ACHN (cell line): ENCODE measurements at regions not wholly inside any gene's neighbourhood (a gene's known extent, or its start where the extent isn't known, plus 50 kb on each side); places are given as distances from the start of the nearest gene placed in this dataset.

ENCODE experiments used
- DNase-seq: peaks from one replicate; pipeline ENCODE4 v3.0.0-alpha.2; 2015
- in situ Hi-C: cut with HindIII; loops from 2 replicates; pipeline ENCODE4 v1.10.0; 2017; ENCODE audit warnings: low sequenced_read_pairs, low pct_ligation_motif_present, low pct_unique_long_range_greater_than_20kb

DNA sequence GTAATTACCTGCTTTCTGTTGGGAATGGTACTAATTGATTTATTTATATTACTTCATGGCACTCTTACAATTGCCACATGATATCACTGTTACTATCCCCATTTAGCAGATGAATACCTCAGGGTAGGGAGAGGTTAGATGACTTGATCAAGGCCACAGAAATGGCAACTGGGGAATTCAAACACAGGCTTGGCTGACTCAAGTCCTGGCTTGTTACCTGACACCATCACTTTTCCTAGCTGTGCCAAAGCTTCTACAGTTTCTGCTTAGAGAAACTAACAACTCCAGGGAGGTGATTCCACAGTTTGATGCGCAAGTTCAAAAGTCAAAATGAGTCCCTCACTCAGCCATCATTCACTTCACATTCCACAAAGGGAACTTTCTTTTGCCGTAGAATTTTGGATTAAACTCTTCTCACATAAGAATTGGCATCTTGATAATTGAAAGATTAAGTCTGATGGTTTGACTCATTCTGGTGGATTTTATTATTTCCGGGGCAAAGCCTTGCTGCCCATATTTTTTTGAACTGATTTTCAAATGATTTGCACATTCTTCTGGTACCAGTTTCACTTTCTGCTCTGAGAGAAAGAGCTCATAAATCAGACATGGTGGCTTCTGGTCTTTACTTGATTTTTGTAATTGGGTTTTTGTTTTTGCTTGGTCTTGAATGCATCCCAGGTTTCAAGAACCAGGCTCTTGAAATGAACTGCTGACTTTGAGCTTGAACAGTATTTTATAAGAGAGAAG lies 656.8 kb downstream of the BCL11A start:
- in situ Hi-C loops, result no loop called here
- DNase-seq, result no peak

GRCh38 chr2:59893612-59894011 lies 659.8 kb downstream of the BCL11A start:
- in situ Hi-C loops, result no loop called here
- no peak for DNase-seq

GRCh38 chr2:59892398-59892797 lies 661.1 kb downstream of the BCL11A start:
- DNase-seq, result no peak
- in situ Hi-C loops, result no loop called here

- DNase-seq, result no peak
- in situ Hi-C loops, result no loop called here
Measured at GRCh38 chr2:59889305-59889704, 664.1 kb downstream of the BCL11A start.

DNA sequence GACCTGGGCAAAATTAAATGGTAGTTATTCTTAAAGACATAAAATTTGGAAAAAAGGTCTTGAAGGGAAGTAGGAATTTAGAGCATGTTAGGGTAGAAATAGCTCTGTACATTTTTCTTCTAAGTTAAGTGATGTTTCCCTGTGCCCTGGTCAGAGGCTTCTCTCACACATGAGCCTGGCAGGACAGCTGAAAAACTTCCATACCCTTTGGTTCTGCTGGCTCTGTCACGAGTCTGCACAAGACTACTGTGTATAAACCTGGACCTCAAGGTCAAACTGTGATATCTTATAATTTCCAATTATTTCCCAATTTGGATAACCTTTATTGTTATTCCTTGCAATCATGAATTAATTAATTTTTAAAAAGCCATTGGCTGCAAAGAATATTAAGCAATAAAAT lies 664.7 kb downstream of the BCL11A start:
- in situ Hi-C loops, result no loop called here
- DNase-seq, result no peak

GRCh38 chr2:59888015-59888414 lies 665.4 kb downstream of the BCL11A start:
- in situ Hi-C loops, result no loop called here
- no peak for DNase-seq

DNA sequence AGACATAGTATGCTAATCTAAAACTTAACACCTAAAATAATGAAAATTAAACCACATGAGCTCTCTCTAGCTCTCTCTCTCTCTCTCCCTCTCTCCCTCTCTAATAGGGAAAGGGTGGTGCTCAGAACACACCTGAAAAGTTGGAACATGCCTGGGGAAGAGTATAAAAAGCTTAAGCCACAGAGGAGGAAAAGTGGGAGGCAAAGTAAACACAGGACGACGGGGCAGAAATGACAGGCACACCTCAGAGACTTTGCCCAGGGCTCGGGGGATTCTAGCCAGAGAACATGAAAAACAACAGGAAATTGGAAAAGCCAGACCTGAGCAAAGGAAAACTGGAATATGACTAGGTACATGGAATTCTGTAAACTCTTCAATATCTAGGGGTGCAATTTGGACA lies 666.1 kb downstream of the BCL11A start:
- no peak for DNase-seq
- in situ Hi-C loops, result no loop called here

- in situ Hi-C loops, result no loop called here
- DNase-seq, result no peak
Measured at GRCh38 chr2:59886759-59887158, 666.7 kb downstream of the BCL11A start.

DNA sequence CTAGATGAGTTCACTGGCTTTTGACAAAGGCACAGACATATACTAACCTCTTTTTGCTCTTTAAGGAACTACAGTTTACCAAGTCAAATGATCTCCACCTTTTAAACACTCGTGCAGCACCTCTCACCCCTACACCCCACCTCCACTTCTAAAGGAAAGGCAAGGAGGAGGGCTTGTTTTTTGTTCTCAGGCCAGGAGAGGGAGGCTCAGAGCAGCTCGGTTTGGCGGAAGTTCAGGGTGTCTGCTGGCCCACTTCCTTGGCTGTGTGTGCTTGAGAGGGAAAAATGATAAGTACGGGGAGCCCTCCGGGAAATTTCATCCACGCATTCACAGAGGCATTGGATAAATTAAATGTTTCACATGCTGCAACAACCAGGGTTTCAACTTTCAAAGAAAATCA lies 667.9 kb downstream of the BCL11A start:
- in situ Hi-C loops, result no loop called here
- DNase-seq, result no peak

- in situ Hi-C loops, result no loop called here
- DNase-seq, result no peak
Measured at GRCh38 chr2:59884166-59884565, 669.3 kb downstream of the BCL11A start.

DNA sequence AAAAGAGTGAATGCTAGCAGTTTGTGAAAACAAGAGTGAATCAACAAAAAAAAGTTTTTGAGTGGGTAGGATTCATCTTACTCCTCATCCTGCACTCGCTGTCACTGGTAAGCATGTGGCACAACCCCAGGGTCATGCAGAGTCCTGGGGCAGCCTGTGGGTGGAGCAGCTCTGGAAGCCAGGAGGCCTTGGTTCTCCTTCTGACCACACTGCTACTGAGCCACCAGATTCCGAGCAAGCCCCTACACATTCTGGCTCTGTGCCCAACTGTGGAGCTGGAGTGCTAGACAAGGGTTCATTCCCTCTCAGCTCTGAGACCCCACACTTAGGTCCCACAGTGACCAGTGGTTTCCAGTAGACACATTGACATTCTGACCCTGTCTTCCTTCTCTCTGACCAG lies 670.6 kb downstream of the BCL11A start:
- in situ Hi-C loops, result no loop called here
- DNase-seq, result no peak

DNA sequence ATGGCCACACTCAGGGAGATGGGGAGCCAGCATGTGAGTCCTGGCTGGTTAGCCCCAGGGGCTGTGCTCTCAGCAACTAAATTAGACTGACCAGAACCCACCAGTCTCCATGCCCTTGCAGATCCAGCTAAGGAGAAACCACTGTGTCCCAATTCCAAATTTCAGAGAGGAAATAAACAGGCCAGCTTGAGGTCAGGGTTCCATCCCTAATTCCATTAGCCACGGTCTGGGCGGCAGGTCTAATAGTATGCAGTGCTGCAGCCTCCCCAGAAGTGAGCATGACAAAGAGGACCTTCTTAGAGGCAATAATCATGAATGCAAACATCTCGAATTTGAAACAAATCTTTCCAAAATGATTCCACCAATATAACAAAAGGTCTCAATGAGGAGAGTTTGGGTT lies 671.2 kb downstream of the BCL11A start:
- no peak for DNase-seq
- in situ Hi-C loops, result no loop called here

DNA sequence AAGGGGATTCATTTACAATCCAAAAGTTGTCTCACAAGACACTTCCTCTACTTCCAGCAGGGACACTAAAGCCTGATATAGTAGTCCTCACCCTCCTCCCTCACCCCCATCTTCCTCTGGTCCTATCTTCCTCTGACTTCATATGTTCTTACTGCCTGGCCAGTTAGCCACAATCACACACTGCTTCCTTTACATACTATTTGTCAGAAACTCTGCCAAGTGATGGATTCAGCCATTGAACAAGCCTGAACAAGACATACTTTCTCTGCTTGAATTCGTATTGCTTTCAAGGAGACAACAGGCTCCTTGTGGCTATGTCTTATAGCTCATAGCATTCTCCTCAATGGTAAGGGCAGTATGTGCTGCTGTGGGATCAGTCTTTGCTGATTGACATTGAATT lies 672.2 kb downstream of the BCL11A start:
- no peak for DNase-seq
- in situ Hi-C loops, result no loop called here

GRCh38 chr2:59879700-59880131 lies 673.7 kb downstream of the BCL11A start:
- in situ Hi-C loops, result no loop called here
- DNase-seq, result no peak

DNA sequence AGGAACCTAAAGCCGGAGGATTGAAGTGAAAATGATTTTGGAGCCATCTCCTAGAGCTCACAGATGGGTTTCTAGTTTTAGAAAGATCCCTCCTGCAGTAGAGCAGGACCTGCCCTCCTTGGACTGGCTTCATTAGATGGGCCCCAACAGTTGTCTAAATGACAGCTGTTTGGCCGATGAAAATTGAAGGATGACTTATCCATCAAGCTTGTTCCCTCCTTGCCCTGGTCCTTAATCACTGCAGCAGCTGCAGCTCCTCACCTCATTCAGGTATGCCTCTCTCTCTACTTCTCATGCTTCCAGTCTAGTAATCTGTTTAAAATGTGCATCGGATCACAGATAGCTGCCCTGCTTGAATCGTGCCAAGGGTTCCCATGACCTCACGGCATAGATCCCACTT lies 677.6 kb downstream of the BCL11A start:
- in situ Hi-C loops, result no loop called here
- DNase-seq, result no peak

DNA sequence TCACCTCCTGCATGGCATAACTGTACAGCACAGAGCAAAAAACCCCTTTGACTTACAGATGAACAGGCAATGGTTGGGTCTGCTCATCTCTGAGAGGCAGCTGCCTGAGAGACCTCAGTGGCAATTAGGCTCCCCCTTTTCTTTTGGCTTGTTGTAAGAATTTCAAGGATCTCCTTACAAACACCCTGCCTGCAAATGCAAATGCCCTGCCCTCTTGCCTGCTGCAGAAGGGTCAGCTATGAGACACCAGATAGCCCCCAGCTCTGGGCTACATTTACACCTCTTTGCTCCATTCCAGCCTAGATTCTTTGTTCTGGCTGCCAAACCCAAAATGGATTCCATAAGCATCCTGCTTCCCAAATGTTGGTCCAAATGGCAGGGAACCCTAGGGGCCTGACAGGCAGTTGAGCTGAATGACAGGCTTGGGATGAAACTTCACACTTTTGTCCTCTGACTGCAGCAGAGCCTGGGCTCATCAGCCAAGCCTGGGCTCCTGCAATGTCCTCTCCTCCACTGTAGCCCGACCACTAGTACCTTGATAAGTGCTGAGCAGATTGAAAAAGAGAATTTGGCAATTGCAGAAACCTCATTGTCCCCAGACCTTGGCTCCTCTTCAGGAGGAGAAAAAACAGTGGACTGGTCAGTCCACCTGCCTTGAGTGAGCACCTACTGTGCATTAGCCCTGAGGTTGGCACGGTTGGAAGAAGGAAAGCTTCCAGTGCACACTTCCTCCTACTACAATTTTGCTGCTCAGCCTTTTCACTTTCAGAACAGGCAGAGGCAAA lies 678.3 kb downstream of the BCL11A start:
- no peak for DNase-seq
- in situ Hi-C loops, result no loop called here

- in situ Hi-C loops, result no loop called here
- no peak for DNase-seq
Measured at GRCh38 chr2:59874361-59874760, 679.1 kb downstream of the BCL11A start.

DNA sequence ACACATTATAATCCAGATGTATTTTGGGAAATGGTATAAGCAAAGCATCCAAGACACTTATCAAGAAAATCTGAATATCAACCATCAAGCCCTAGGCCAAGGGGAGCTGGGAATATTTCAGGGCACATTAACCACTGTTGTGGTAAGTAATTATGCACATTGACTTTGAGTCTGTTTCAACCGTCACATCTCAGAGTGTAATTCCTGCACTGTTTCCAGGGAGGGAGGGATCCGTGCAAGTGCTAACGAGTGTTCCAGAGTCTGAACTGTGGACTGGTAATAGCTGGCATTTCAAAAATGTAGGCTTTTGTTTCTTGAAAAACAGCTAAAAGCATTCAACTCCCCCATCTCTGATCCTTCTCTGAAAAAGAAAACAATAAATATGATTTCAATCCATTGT lies 681.6 kb downstream of the BCL11A start:
- DNase-seq, result no peak
- in situ Hi-C loops, result no loop called here

DNA sequence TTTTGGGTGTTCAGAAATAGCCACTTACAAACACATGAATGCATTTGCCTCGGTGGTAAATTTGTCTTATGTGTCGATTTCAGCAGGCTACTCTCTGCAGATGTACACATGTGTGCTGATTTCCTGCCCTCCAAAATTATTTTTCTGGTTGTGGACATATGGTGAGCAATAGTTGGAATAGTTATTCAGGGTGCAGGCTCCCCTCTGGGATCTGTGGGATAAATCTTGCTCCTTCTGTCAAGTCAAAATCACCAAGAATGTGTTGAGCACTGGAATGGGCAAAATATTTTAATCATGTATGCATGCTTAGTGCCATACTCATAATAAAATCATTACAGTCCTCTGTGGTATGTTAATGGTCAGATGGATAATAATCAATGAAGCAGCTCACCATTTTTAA lies 684.5 kb downstream of the BCL11A start:
- DNase-seq, result no peak
- in situ Hi-C loops, result no loop called here

GRCh38 chr2:59866436-59866835 lies 687.0 kb downstream of the BCL11A start:
- in situ Hi-C loops, result no loop called here
- DNase-seq, result no peak
